PC-3 (cell line): ENCODE measurements at regions not wholly inside any gene's neighbourhood (a gene's known extent, or its start where the extent isn't known, plus 50 kb on each side); places are given as distances from the start of the nearest gene placed in this dataset.

Experiments
- ATAC-seq: fragments of 200-7000 bp; cut with Tn5 transposase; 2 replicates; pipeline ENCODE4 v1.9.1; 2020; ENCODE audit warnings: mild to moderate bottlenecking, moderate library complexity
- BruUV-seq: library from RNA; stranded (reverse); fragments of 400-500 nt; replicated peaks from 2 replicates; lab custom pipeline; 2021; lab: Mats Ljungman, UMichigan
- CTCF ChIA-PET: fragments of 300-600 bp; sonication (Branson Sonifier 250); formaldehyde crosslinking; loops from one replicate; lab custom pipeline; 2022; ENCODE audit warnings: antibody characterized with exemption; lab: Charles Lee
- POLR2A ChIA-PET: fragments of 300-600 bp; sonication (Branson Sonifier 250); formaldehyde crosslinking; loops from one replicate; lab custom pipeline; 2022; ENCODE audit warnings: antibody characterized with exemption; ENCODE audit not compliant: unreplicated experiment; lab: Charles Lee
- DNase-seq: peaks from one replicate; pipeline ENCODE4 v3.0.0-alpha.2; 2015
- H2AFZ ChIP-seq: fragments of 300-600 bp; sonication (generic); 2 replicates; pipeline ENCODE4 v1.6.0; 2016; ENCODE audit warnings: antibody characterized with exemption, low read length
- H3F3A ChIP-seq: fragments of 300-600 bp; sonication (generic); one replicate; pipeline ENCODE4 v1.6.0; 2017; ENCODE audit warnings: antibody characterized with exemption, low read length, control low read depth, mild to moderate bottlenecking; ENCODE audit not compliant: unreplicated experiment
- H3K27ac ChIP-seq: fragments of 300-600 bp; sonication (generic); 2 replicates; pipeline ENCODE4 v1.5.1; 2016; ENCODE audit warnings: mild to moderate bottlenecking, low read length
- H3K27me3 ChIP-seq: fragments of 300-600 bp; sonication (generic); 2 replicates; pipeline ENCODE4 v1.6.1; 2016; ENCODE audit warnings: low read length, mixed read lengths
- H3K36me3 ChIP-seq: fragments of 300-600 bp; sonication (generic); 2 replicates; pipeline ENCODE4 v1.6.1; 2016; ENCODE audit warnings: low read depth, mixed run types, low read length, mixed read lengths
- H3K4me1 ChIP-seq: fragments of 300-600 bp; sonication (generic); 2 replicates; pipeline ENCODE4 v1.5.1; 2016; ENCODE audit warnings: low read length; ENCODE audit not compliant: insufficient read depth
- H3K4me2 ChIP-seq: fragments of 300-600 bp; sonication (generic); 2 replicates; pipeline ENCODE4 v1.6.0; 2016; ENCODE audit warnings: low read length
- H3K4me3 ChIP-seq: fragments of 300-600 bp; sonication (generic); 2 replicates; pipeline ENCODE4 v1.5.1; 2016; ENCODE audit warnings: mild to moderate bottlenecking, low read length, mixed read lengths
- H3K79me2 ChIP-seq: fragments of 300-600 bp; sonication (generic); 2 replicates; pipeline ENCODE4 v1.6.1; 2017; ENCODE audit warnings: low read length, mixed read lengths
- H3K9ac ChIP-seq: fragments of 300-600 bp; sonication (generic); 2 replicates; pipeline ENCODE4 v1.6.0; 2016; ENCODE audit warnings: mild to moderate bottlenecking, low read length
- H3K9me2 ChIP-seq: fragments of 300-600 bp; sonication (generic); replicated peaks from 2 replicates; pipeline ENCODE4 v1.6.1; 2016; ENCODE audit warnings: mixed run types, low read length, mixed read lengths
- H3K9me3 ChIP-seq: fragments of 300-600 bp; sonication (generic); 2 replicates; pipeline ENCODE4 v1.6.1; 2016; ENCODE audit warnings: low read length, mixed read lengths
- H4K20me1 ChIP-seq: fragments of 300-600 bp; sonication (generic); 2 replicates; pipeline ENCODE4 v1.6.1; 2016; ENCODE audit warnings: low read length, mixed read lengths
- EZH2 ChIP-seq: fragments of 300-600 bp; sonication (generic); IDR thresholded peaks from one replicate; pipeline ENCODE4 v1.6.1; 2017; ENCODE audit warnings: antibody characterized with exemption, mild to moderate bottlenecking, low read length; ENCODE audit not compliant: unreplicated experiment
- EZH2phosphoT487 ChIP-seq: fragments of 300-600 bp; sonication (generic); IDR thresholded peaks from 2 replicates; pipeline ENCODE4 v1.6.1; 2018; ENCODE audit warnings: mild to moderate bottlenecking, antibody characterized with exemption, low read length, borderline replicate concordance
- intact Hi-C: fragments of 100-400 bp; cut with micrococcal nuclease; formaldehyde crosslinking; loops from 2 replicates; pipeline ENCODE4 v1.9.0; 2023
- TF ChIP-seq, protein P1 (sequence below): fragments of 300-600 bp; sonication (generic); conservative IDR thresholded peaks from 2 replicates; pipeline ENCODE4 v1.5.1; 2017; ENCODE audit warnings: antibody characterized with exemption, low read depth, mild to moderate bottlenecking, low read length

GRCh38 chr3:151625586-151625985, 108.1 kb upstream of the AADACL2 start:
- TF ChIP-seq EZH2, result no peak
- TF ChIP-seq, protein P1, sequence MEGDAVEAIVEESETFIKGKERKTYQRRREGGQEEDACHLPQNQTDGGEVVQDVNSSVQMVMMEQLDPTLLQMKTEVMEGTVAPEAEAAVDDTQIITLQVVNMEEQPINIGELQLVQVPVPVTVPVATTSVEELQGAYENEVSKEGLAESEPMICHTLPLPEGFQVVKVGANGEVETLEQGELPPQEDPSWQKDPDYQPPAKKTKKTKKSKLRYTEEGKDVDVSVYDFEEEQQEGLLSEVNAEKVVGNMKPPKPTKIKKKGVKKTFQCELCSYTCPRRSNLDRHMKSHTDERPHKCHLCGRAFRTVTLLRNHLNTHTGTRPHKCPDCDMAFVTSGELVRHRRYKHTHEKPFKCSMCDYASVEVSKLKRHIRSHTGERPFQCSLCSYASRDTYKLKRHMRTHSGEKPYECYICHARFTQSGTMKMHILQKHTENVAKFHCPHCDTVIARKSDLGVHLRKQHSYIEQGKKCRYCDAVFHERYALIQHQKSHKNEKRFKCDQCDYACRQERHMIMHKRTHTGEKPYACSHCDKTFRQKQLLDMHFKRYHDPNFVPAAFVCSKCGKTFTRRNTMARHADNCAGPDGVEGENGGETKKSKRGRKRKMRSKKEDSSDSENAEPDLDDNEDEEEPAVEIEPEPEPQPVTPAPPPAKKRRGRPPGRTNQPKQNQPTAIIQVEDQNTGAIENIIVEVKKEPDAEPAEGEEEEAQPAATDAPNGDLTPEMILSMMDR, result no peak
- no peak for TF ChIP-seq EZH2phosphoT487
- Histone ChIP-seq H3K9me2 (no peaks in the 10 kb centered on the region), H3K4me1 (peaks cover 7% of the 10 kb centered on the region; the same call in 1 of the 2 replicates), H3F3A (no peaks in the 10 kb centered on the region), H3K36me3 (no peaks in the 10 kb centered on the region), H3K27ac (no peak overlapping the region), H4K20me1 (no peaks in the 10 kb centered on the region), H3K9me3 (no peaks in the 10 kb centered on the region), H3K4me3 (no peak overlapping the region), H3K4me2 (no peak overlapping the region), H3K9ac (no peak overlapping the region), H3K79me2 (no peaks in the 10 kb centered on the region), H2AFZ (no peak overlapping the region), H3K27me3 (no peaks in the 10 kb centered on the region)
- intact Hi-C loops, result no loop called here
- ChIA-PET CTCF (no interaction called here), POLR2A (no interaction called here)
- no peak for DNase-seq
- no TSS peak for BruUV-seq
- no peak for ATAC-seq

DNA sequence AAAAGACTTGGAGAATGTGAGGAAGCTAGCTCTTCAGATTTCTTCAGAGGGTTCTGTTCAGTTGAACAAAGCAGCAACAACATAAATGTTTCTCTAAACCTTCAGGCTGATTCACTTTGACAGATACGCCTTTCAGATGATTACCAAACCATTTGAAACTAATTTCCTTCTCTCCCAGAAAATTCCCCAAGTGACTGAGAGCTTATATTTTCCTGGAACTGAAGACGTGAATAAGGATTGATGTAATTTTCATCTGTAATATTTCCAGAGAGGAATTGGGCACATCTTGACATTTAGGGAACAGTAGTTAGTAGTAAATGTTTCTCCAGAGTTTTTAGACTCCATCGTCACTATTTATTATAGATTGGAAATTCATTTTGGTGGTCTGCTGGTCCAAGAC, 108.6 kb upstream of the AADACL2 start:
- ATAC-seq, result no peak
- no peaks in the 10 kb centered on the region for H3K9me2 ChIP-seq
- no peaks in the 10 kb centered on the region for H3K36me3 ChIP-seq
- POLR2A ChIA-PET, result no interaction called here
- intact Hi-C loops, result no loop called here
- H3K4me3 ChIP-seq, result no peak overlapping the region
- H3F3A ChIP-seq, result no peaks in the 10 kb centered on the region
- no TSS peak for BruUV-seq
- H2AFZ ChIP-seq, result no peak overlapping the region
- CTCF ChIA-PET, result no interaction called here
- H3K9ac ChIP-seq, result no peak overlapping the region
- DNase-seq, result no peak
- no peaks in the 10 kb centered on the region for H3K79me2 ChIP-seq
- TF ChIP-seq EZH2, result no peak
- TF ChIP-seq, protein P1, result no peak
- no peak for TF ChIP-seq EZH2phosphoT487
- no peak overlapping the region for H3K4me2 ChIP-seq
- H3K27me3 ChIP-seq, result no peaks in the 10 kb centered on the region
- no peak overlapping the region for H3K27ac ChIP-seq
- H3K9me3 ChIP-seq, result no peaks in the 10 kb centered on the region
- no peaks in the 10 kb centered on the region for H4K20me1 ChIP-seq
- peaks cover 4% of the 10 kb centered on the region; the same call in 1 of the 2 replicates for H3K4me1 ChIP-seq

DNA sequence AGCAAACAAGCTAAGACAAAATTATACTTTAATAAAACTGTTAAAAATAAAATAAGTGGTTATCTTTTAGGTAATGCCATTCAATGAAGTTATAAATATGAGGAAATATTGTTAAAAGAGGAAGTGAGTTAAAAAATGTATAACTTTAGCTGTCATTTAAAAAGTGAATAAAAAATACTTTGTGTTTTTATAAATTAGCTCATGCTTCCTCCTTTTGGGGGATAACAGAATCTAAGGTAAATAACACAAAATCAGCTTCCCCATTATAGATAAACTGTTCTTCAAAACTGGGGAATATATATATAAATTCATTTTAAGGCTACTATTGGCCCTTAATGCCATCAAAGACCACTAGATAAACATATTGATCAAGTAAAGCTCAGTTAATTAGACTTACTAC, 113.7 kb upstream of the AADACL2 start:
- ChIA-PET CTCF (no interaction called here), POLR2A (no interaction called here)
- Histone ChIP-seq H3K9me2 (no peaks in the 10 kb centered on the region), H3K4me3 (no peak overlapping the region), H3K4me1 (no peaks in the 10 kb centered on the region), H3K27ac (no peak overlapping the region), H3K27me3 (no peaks in the 10 kb centered on the region), H4K20me1 (no peaks in the 10 kb centered on the region), H3K36me3 (no peaks in the 10 kb centered on the region), H3K9me3 (no peaks in the 10 kb centered on the region), H2AFZ (no peak overlapping the region), H3K4me2 (no peak overlapping the region), H3K79me2 (no peaks in the 10 kb centered on the region), H3K9ac (no peak overlapping the region), H3F3A (no peaks in the 10 kb centered on the region)
- BruUV-seq, result no TSS peak
- TF ChIP-seq EZH2 (no peak), EZH2phosphoT487 (no peak)
- TF ChIP-seq, protein P1, result no peak
- DNase-seq (no peak), ATAC-seq (no peak)
- intact Hi-C loops, result no loop called here
